CD14-positive monocyte (primary cell): ENCODE measurements at regions not wholly inside any gene's neighbourhood (a gene's known extent, or its start where the extent isn't known, plus 50 kb on each side); places are given as distances from the start of the nearest gene placed in this dataset.

Experiments
- DNase-seq, 3 donors: peaks; one replicate each; pipeline ENCODE4 v3.0.0-alpha.2; 2011 to 2022
- H2AFZ ChIP-seq: 2 replicates; pipeline ENCODE4 v1.6.0; 2012; ENCODE audit warnings: mild to moderate bottlenecking, low read depth, low read length, inconsistent platforms; ENCODE audit not compliant: insufficient read depth, poor library complexity, severe bottlenecking
- H3K27ac ChIP-seq, 2 donors: 1 replicate in 1 of 2; 2 replicates in 1 of 2; pipeline ENCODE4 v1.5.1; 2012 to 2013; ENCODE audit warnings: low read length in 2 of 2, control low read depth in 1 of 2, inconsistent platforms in 1 of 2, low read depth in 1 of 2, mild to moderate bottlenecking in 1 of 2
- H3K27me3 ChIP-seq, 2 donors: one replicate each; pipeline versions ENCODE4 v1.6.0 to v1.6.1; 2011 to 2013; ENCODE audit warnings: low read length in 2 of 2; ENCODE audit not compliant: control insufficient read depth in 2 of 2, insufficient read depth in 2 of 2
- H3K36me3 ChIP-seq, 2 donors: replicated peaks in 1 of 2; 1 replicate in 1 of 2; 2 replicates in 1 of 2; pipeline versions ENCODE4 v1.5.1 to v1.6.1; 2012 to 2013; ENCODE audit warnings: low read length in 2 of 2, control low read depth in 1 of 2, inconsistent platforms in 1 of 2, mild to moderate bottlenecking in 1 of 2; ENCODE audit not compliant: insufficient read depth in 2 of 2, control insufficient read depth in 1 of 2
- H3K4me1 ChIP-seq, 2 donors: 1 replicate in 1 of 2; 2 replicates in 1 of 2; pipeline versions ENCODE4 v1.5.1 to v1.6.1; 2012 to 2013; ENCODE audit warnings: low read length in 2 of 2, control low read depth in 1 of 2, inconsistent platforms in 1 of 2, mild to moderate bottlenecking in 1 of 2, moderate library complexity in 1 of 2; ENCODE audit not compliant: insufficient read depth in 2 of 2, control insufficient read depth in 1 of 2
- H3K4me2 ChIP-seq: replicated peaks from 2 replicates; pipeline ENCODE3; 2012; ENCODE audit warnings: low read length, moderate library complexity, mild to moderate bottlenecking; ENCODE audit not compliant: poor library complexity, severe bottlenecking; ENCODE audit errors: extremely low read depth
- H3K4me3 ChIP-seq, 3 experiments: fragments of 200-600 bp in 1 of 3; sonication (generic) in 1 of 3; replicated peaks in 1 of 3; 1 replicate in 2 of 3; 2 replicates in 1 of 3; pipeline ENCODE4 v1.5.1; 2011 to 2013; ENCODE audit warnings: low read length in 3 of 3, mild to moderate bottlenecking in 3 of 3, control low read depth in 2 of 3, low read depth in 2 of 3, inconsistent platforms in 1 of 3, moderate library complexity in 1 of 3
- H3K79me2 ChIP-seq: 2 replicates; pipeline ENCODE4 v1.6.0; 2012; ENCODE audit warnings: mild to moderate bottlenecking, control low read depth, inconsistent platforms, low read length, moderate library complexity; ENCODE audit not compliant: insufficient read depth
- H3K9ac ChIP-seq: 2 replicates; pipeline ENCODE4 v1.6.0; 2017; ENCODE audit warnings: low read length, mild to moderate bottlenecking; ENCODE audit not compliant: insufficient read depth, poor library complexity, severe bottlenecking
- H3K9me3 ChIP-seq, 2 donors: replicated peaks in 1 of 2; 1 replicate in 1 of 2; 2 replicates in 1 of 2; pipeline versions ENCODE4 v1.5.1 to v1.6.1; 2012 to 2013; ENCODE audit warnings: low read length in 2 of 2, control low read depth in 1 of 2; ENCODE audit not compliant: control insufficient read depth in 1 of 2, insufficient read depth in 1 of 2
- H4K20me1 ChIP-seq: 2 replicates; pipeline ENCODE4 v1.6.0; 2012; ENCODE audit warnings: mild to moderate bottlenecking, low read length, control low read depth, moderate library complexity; ENCODE audit not compliant: insufficient read depth
- H3K27ac Mint-ChIP-seq, 7 donors: one replicate each; pipeline ENCODE4 v1.8.0; 2020; ENCODE audit warnings: mild to moderate bottlenecking in 7 of 7, mixed read lengths in 7 of 7, moderate library complexity in 6 of 7, inconsistent platforms in 2 of 7
- H3K27me3 Mint-ChIP-seq, 3 donors: one replicate each; pipeline ENCODE4 v1.8.0; 2021 to 2022; ENCODE audit warnings: low read depth in 3 of 3, mild to moderate bottlenecking in 3 of 3, mixed read lengths in 3 of 3, moderate library complexity in 3 of 3, inconsistent platforms in 1 of 3
- H3K36me3 Mint-ChIP-seq, 2 donors: one replicate each; pipeline ENCODE4 v1.8.0; 2020; ENCODE audit warnings: mixed read lengths in 2 of 2, inconsistent platforms in 1 of 2, mild to moderate bottlenecking in 1 of 2
- H3K4me1 Mint-ChIP-seq: one replicate; pipeline ENCODE4 v1.8.0; 2020; ENCODE audit warnings: mild to moderate bottlenecking, mixed read lengths
- H3K4me3 Mint-ChIP-seq, 2 donors: one replicate each; pipeline ENCODE4 v1.8.0; 2020; ENCODE audit warnings: mild to moderate bottlenecking in 2 of 2, mixed read lengths in 2 of 2, moderate library complexity in 1 of 2
- H3K9me3 Mint-ChIP-seq, 7 donors: one replicate each; pipeline ENCODE4 v1.8.0; 2020 to 2022; ENCODE audit warnings: mixed read lengths in 7 of 7, mild to moderate bottlenecking in 6 of 7, moderate library complexity in 6 of 7, inconsistent platforms in 2 of 7
- CTCF ChIP-seq: fragments of 200-600 bp; IDR thresholded peaks from one replicate; pipeline ENCODE4 v1.8.0; 2022; ENCODE audit warnings: antibody characterized with exemption, mild to moderate bottlenecking
- WGBS: methylation state at CpG from one replicate; pipeline ENCODE4 v1.1.5; 2013; ENCODE audit warnings: missing lambda C conversion rate; ENCODE audit not compliant: insufficient coverage; 5-methylcytosine and 5-hydroxymethylcytosine counted together
- intact Hi-C, 2 donors: fragments of 100-400 bp; cut with micrococcal nuclease; formaldehyde crosslinking; loops; one replicate each; pipeline versions ENCODE4 v1.15.0 to v1.15.1; 2023

GRCh38 chr5:25418319-25418859 lies 773.6 kb upstream of the CDH10 start:
- 40% methylated on average over 1 of the region's 2 CpGs for WGBS
- Histone ChIP-seq H3K9ac (no peak overlapping the region), H3K27me3 (no peaks in the 10 kb centered on the region), H3K79me2 (no peaks in the 10 kb centered on the region), H3K9me3 (peaks cover 0 to 4% of the 10 kb centered on the region in 2 donors), H3K4me1 (no peaks in the 10 kb centered on the region), H3K36me3 (no peaks in the 10 kb centered on the region), H3K4me2 (no peak overlapping the region), H2AFZ (no peak overlapping the region), H3K4me3 (no peak overlapping the region), H4K20me1 (no peaks in the 10 kb centered on the region), H3K27ac (no peak overlapping the region)
- TF ChIP-seq CTCF: no peak
- Mint-ChIP-seq H3K9me3 (peaks cover 0 to 5% (median 0%) of the 10 kb centered on the region in 7 donors), H3K4me1 (no peaks in the 10 kb centered on the region), H3K27me3 (peaks cover 0 to 3% (median 0%) of the 10 kb centered on the region in 3 donors), H3K4me3 (no peak overlapping the region), H3K27ac (no peak overlapping the region), H3K36me3 (no peaks in the 10 kb centered on the region)
- intact Hi-C loops: no loop called here
- DNase-seq: no peak

- WGBS: 83% methylated on average over 1 of the region's 4 CpGs
- no peaks in the 10 kb centered on the region for H3K36me3 Mint-ChIP-seq
- Histone ChIP-seq H3K4me2 (no peak overlapping the region), H2AFZ (no peak overlapping the region), H3K27me3 (no peaks in the 10 kb centered on the region), H3K4me3 (no peak overlapping the region), H3K79me2 (no peaks in the 10 kb centered on the region), H3K27ac (no peak overlapping the region), H3K4me1 (no peaks in the 10 kb centered on the region), H4K20me1 (no peaks in the 10 kb centered on the region), H3K9ac (no peak overlapping the region), H3K36me3 (no peaks in the 10 kb centered on the region), H3K9me3 (peaks cover 0 to 4% of the 10 kb centered on the region in 2 donors)
- no peak for DNase-seq
- TF ChIP-seq CTCF: no peak
- peaks cover 0 to 3% (median 0%) of the 10 kb centered on the region in 3 donors for H3K27me3 Mint-ChIP-seq
- peaks cover 0 to 5% (median 0%) of the 10 kb centered on the region in 7 donors for H3K9me3 Mint-ChIP-seq
- H3K27ac Mint-ChIP-seq: no peak overlapping the region
- H3K4me3 Mint-ChIP-seq: no peak overlapping the region
- H3K4me1 Mint-ChIP-seq: no peaks in the 10 kb centered on the region
- intact Hi-C loops: no loop called here
Observed at GRCh38 chr5:25416960-25417359, 772.2 kb upstream of the CDH10 start.
